ENCODE measurements at regions not wholly inside any gene's neighbourhood (a gene's known extent, or its start where the extent isn't known, plus 50 kb on each side); places are given as distances from the start of the nearest gene placed in this dataset.
"Not testable (repeated sequence)": the region's sequence is repeated elsewhere in the genome, so short reads cannot be mapped to it uniquely, and the experiment has no call there.

- H3K36me3 ChIP-seq (ENCODE audit: control insufficient read depth, insufficient read depth, low read length, severe bottlenecking); H3K4me3 ChIP-seq (ENCODE audit: low read length); H3K9ac ChIP-seq (ENCODE audit: low read length); DNase-seq (ENCODE audit: low read depth); H3K4me1 ChIP-seq (ENCODE audit: control insufficient read depth, insufficient read depth, low read length): not testable (repeated sequence)
- Histone ChIP-seq H3K27me3 (replicated peaks; ENCODE audit: control insufficient read depth, insufficient read depth, low read length) (peaks cover 26% of the 10 kb centered on the region), H3K9me3 (ENCODE audit: control insufficient read depth, low read length) (peaks cover 13% of the 10 kb centered on the region)
Measured at GRCh38 chrX:39434671-39435070, 633.4 kb downstream of the MID1IP1 start.

GRCh38 chrX:39436538-39436937, 635.3 kb downstream of the MID1IP1 start:
- DNase-seq (ENCODE audit: low read depth); H3K4me3 ChIP-seq (ENCODE audit: low read length): not testable (repeated sequence)

GRCh38 chrX:39437670-39438441, 636.6 kb downstream of the MID1IP1 start:
- H3K27me3 ChIP-seq (replicated peaks; ENCODE audit: control insufficient read depth, insufficient read depth, low read length): peaks cover 23% of the 10 kb centered on the region
- H3K4me3 ChIP-seq (ENCODE audit: low read length): no peak overlapping the region

More at GRCh38 chrX:39436538-39436937, 635.3 kb downstream of the MID1IP1 start:
- Histone ChIP-seq H3K9me3 (ENCODE audit: control insufficient read depth, low read length) (peaks cover 13% of the 10 kb centered on the region), H3K27me3 (replicated peaks; ENCODE audit: control insufficient read depth, insufficient read depth, low read length) (peaks cover 27% of the 10 kb centered on the region)
- not testable (repeated sequence) for H3K9ac ChIP-seq (ENCODE audit: low read length); H3K36me3 ChIP-seq (ENCODE audit: control insufficient read depth, insufficient read depth, low read length, severe bottlenecking); H3K4me1 ChIP-seq (ENCODE audit: control insufficient read depth, insufficient read depth, low read length)

GRCh38 chrX:39438603-39439602, 637.6 kb downstream of the MID1IP1 start:
- H3K4me3 ChIP-seq (ENCODE audit: low read length): no peak overlapping the region

More at GRCh38 chrX:39437670-39438441, 636.6 kb downstream of the MID1IP1 start:
- H3K9me3 ChIP-seq (ENCODE audit: control insufficient read depth, low read length): peaks cover 14% of the 10 kb centered on the region
- no peaks in the 10 kb centered on the region for H3K36me3 ChIP-seq (ENCODE audit: control insufficient read depth, insufficient read depth, low read length, severe bottlenecking)
- H3K4me1 ChIP-seq (ENCODE audit: control insufficient read depth, insufficient read depth, low read length): no peaks in the 10 kb centered on the region
- H3K9ac ChIP-seq (ENCODE audit: low read length): no peak overlapping the region
- no peak for DNase-seq (ENCODE audit: low read depth)

GRCh38 chrX:39439906-39440798, 638.9 kb downstream of the MID1IP1 start:
- no peak overlapping the region for H3K9ac ChIP-seq (ENCODE audit: low read length)
- no peak for DNase-seq (ENCODE audit: low read depth)
- H3K36me3 ChIP-seq (ENCODE audit: control insufficient read depth, insufficient read depth, low read length, severe bottlenecking): no peaks in the 10 kb centered on the region
- no peaks in the 10 kb centered on the region for H3K4me1 ChIP-seq (ENCODE audit: control insufficient read depth, insufficient read depth, low read length)
- no peak overlapping the region for H3K4me3 ChIP-seq (ENCODE audit: low read length)
- H3K27me3 ChIP-seq (replicated peaks; ENCODE audit: control insufficient read depth, insufficient read depth, low read length): peaks cover 19% of the 10 kb centered on the region
- peaks cover 15% of the 10 kb centered on the region for H3K9me3 ChIP-seq (ENCODE audit: control insufficient read depth, low read length)

More at GRCh38 chrX:39438603-39439602, 637.6 kb downstream of the MID1IP1 start:
- H3K36me3 ChIP-seq (ENCODE audit: control insufficient read depth, insufficient read depth, low read length, severe bottlenecking): no peaks in the 10 kb centered on the region
- no peak for DNase-seq (ENCODE audit: low read depth)
- peaks cover 17% of the 10 kb centered on the region for H3K27me3 ChIP-seq (replicated peaks; ENCODE audit: control insufficient read depth, insufficient read depth, low read length)
- H3K9me3 ChIP-seq (ENCODE audit: control insufficient read depth, low read length): peaks cover 17% of the 10 kb centered on the region
- H3K9ac ChIP-seq (ENCODE audit: low read length): no peak overlapping the region
- H3K4me1 ChIP-seq (ENCODE audit: control insufficient read depth, insufficient read depth, low read length): no peaks in the 10 kb centered on the region

GRCh38 chrX:39440799-39441284, 639.6 kb downstream of the MID1IP1 start:
- Histone ChIP-seq H3K9me3 (ENCODE audit: control insufficient read depth, low read length) (peaks cover 15% of the 10 kb centered on the region), H3K27me3 (replicated peaks; ENCODE audit: control insufficient read depth, insufficient read depth, low read length) (peaks cover 22% of the 10 kb centered on the region), H3K4me3 (ENCODE audit: low read length) (no peak overlapping the region), H3K4me1 (ENCODE audit: control insufficient read depth, insufficient read depth, low read length) (no peaks in the 10 kb centered on the region), H3K36me3 (ENCODE audit: control insufficient read depth, insufficient read depth, low read length, severe bottlenecking) (no peaks in the 10 kb centered on the region), H3K9ac (ENCODE audit: low read length) (no peak overlapping the region)
- DNase-seq (ENCODE audit: low read depth): no peak

GRCh38 chrX:39442332-39442731, 641.1 kb downstream of the MID1IP1 start:
- Histone ChIP-seq H3K27me3 (replicated peaks; ENCODE audit: control insufficient read depth, insufficient read depth, low read length) (peaks cover 28% of the 10 kb centered on the region), H3K4me1 (ENCODE audit: control insufficient read depth, insufficient read depth, low read length) (no peaks in the 10 kb centered on the region), H3K4me3 (ENCODE audit: low read length) (no peak overlapping the region), H3K9me3 (ENCODE audit: control insufficient read depth, low read length) (peaks cover 7% of the 10 kb centered on the region), H3K9ac (ENCODE audit: low read length) (no peak overlapping the region), H3K36me3 (ENCODE audit: control insufficient read depth, insufficient read depth, low read length, severe bottlenecking) (no peaks in the 10 kb centered on the region)
- no peak for DNase-seq (ENCODE audit: low read depth)

GRCh38 chrX:39443240-39443639, 642.0 kb downstream of the MID1IP1 start:
- Histone ChIP-seq H3K4me1 (ENCODE audit: control insufficient read depth, insufficient read depth, low read length) (no peaks in the 10 kb centered on the region), H3K9me3 (ENCODE audit: control insufficient read depth, low read length) (peaks cover 7% of the 10 kb centered on the region), H3K27me3 (replicated peaks; ENCODE audit: control insufficient read depth, insufficient read depth, low read length) (peaks cover 32% of the 10 kb centered on the region)

GRCh38 chrX:39445336-39445735, 644.1 kb downstream of the MID1IP1 start:
- H3K4me3 ChIP-seq (ENCODE audit: low read length): no peak overlapping the region
- peaks cover 49% of the 10 kb centered on the region for H3K27me3 ChIP-seq (replicated peaks; ENCODE audit: control insufficient read depth, insufficient read depth, low read length)
- peaks cover 20% of the 10 kb centered on the region for H3K9me3 ChIP-seq (ENCODE audit: control insufficient read depth, low read length)
- DNase-seq (ENCODE audit: low read depth): no peak
- H3K4me1 ChIP-seq (ENCODE audit: control insufficient read depth, insufficient read depth, low read length): no peaks in the 10 kb centered on the region
- no peaks in the 10 kb centered on the region for H3K36me3 ChIP-seq (ENCODE audit: control insufficient read depth, insufficient read depth, low read length, severe bottlenecking)
- no peak overlapping the region for H3K9ac ChIP-seq (ENCODE audit: low read length)

More at GRCh38 chrX:39443240-39443639, 642.0 kb downstream of the MID1IP1 start:
- H3K36me3 ChIP-seq (ENCODE audit: control insufficient read depth, insufficient read depth, low read length, severe bottlenecking): no peaks in the 10 kb centered on the region
- H3K4me3 ChIP-seq (ENCODE audit: low read length): no peak overlapping the region
- H3K9ac ChIP-seq (ENCODE audit: low read length): no peak overlapping the region
- no peak for DNase-seq (ENCODE audit: low read depth)

- peaks cover 19% of the 10 kb centered on the region for H3K9me3 ChIP-seq (ENCODE audit: control insufficient read depth, low read length)
Measured at GRCh38 chrX:39449352-39449751, 648.1 kb downstream of the MID1IP1 start.

More at GRCh38 chrX:39449352-39449751, 648.1 kb downstream of the MID1IP1 start:
- Histone ChIP-seq H3K4me3 (ENCODE audit: low read length) (no peak overlapping the region), H3K4me1 (ENCODE audit: control insufficient read depth, insufficient read depth, low read length) (no peaks in the 10 kb centered on the region), H3K36me3 (ENCODE audit: control insufficient read depth, insufficient read depth, low read length, severe bottlenecking) (no peaks in the 10 kb centered on the region), H3K27me3 (replicated peaks; ENCODE audit: control insufficient read depth, insufficient read depth, low read length) (peaks cover 66% of the 10 kb centered on the region), H3K9ac (ENCODE audit: low read length) (no peak overlapping the region)
- no peak for DNase-seq (ENCODE audit: low read depth)
